Erythroblast (primary cell): ENCODE measurements at regions not wholly inside any gene's neighbourhood (a gene's known extent, or its start where the extent isn't known, plus 50 kb on each side); places are given as distances from the start of the nearest gene placed in this dataset.

ENCODE experiments used
- GATA1 ChIP-seq: IDR thresholded peaks from 2 replicates; pipeline ENCODE4 v1.6.1; 2011; ENCODE audit warnings: low read depth, mild to moderate bottlenecking, control low read depth, low read length, moderate library complexity
- POLR2A ChIP-seq: IDR thresholded peaks from 2 replicates; pipeline ENCODE4 v1.6.1; 2011; ENCODE audit warnings: mild to moderate bottlenecking, low read length

DNA sequence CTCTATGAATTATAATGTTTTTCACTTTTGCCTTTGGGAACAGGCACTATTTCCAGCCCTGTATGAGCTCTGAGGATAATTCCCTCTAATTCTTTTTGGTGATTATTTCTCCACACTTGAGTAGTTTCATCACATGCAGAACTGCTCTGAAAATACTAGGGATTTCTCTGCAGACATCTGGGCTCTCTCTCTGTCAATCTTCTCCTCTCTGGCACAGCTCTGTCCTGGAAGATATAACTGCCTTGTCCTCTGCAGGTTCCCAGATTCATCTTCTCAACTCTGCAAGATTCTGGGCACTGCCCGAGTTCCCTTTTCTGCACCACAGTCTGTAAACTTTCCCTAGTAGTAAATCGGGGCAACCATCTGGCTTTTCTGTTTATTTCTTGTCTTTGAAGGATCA, 131.3 kb upstream of the FMN2 start:
- TF ChIP-seq POLR2A: no peak
- TF ChIP-seq GATA1: no peak
